ENCODE measurements at regions not wholly inside any gene's neighbourhood (a gene's known extent, or its start where the extent isn't known, plus 50 kb on each side); places are given as distances from the start of the nearest gene placed in this dataset.

DNA sequence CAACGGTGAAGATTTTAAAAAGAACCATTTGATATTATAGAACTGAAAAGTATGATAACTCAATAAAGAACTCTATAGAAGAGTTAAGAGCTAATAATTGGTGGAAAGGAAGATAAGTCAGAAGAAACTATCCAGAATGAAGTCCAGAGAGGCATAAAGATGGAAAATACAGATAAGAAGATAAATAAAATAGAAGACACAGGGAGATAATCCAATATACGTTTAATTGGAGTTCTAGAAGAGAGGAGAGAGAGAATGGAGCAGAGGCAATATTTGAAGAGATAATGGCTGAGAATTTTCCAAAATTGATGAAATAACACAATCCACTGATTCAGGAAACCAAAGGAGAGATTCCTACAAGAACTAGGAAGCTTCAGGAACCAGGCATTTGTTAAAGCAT, 49.8 kb upstream of the EPHB3 start:
- H3K27ac Mint-ChIP-seq, result no peak overlapping the region
- peaks cover 48% of the 10 kb centered on the region for H3K27me3 Mint-ChIP-seq
- no peak overlapping the region for H3K4me3 Mint-ChIP-seq
- no peaks in the 10 kb centered on the region for H3K9me3 Mint-ChIP-seq
- peaks cover 7% of the 10 kb centered on the region for H3K4me1 Mint-ChIP-seq
- ATAC-seq (no peak), DNase-seq (no peak)
- H3K36me3 Mint-ChIP-seq (ENCODE audit: low read depth), result no peaks in the 10 kb centered on the region
